Spleen (tissue), 7 donors: ENCODE measurements at regions not wholly inside any gene's neighbourhood (a gene's known extent, or its start where the extent isn't known, plus 50 kb on each side); places are given as distances from the start of the nearest gene placed in this dataset.

Experiments
- POLR2A ChIP-seq, 3 donors: fragments of 450-650 bp; IDR thresholded peaks; one replicate each; pipeline ENCODE4 v1.5.1; 2017; ENCODE audit warnings: antibody characterized with exemption in 3 of 3, mild to moderate bottlenecking in 1 of 3
- POLR2AphosphoS5 ChIP-seq, 3 donors: sonication (generic); formaldehyde crosslinking; IDR thresholded peaks; one replicate each; pipeline ENCODE4 v1.5.1; 2017; ENCODE audit warnings: antibody characterized with exemption in 3 of 3
- TF ChIP-seq, protein P1 (sequence below), 11 experiments: fragments of 200-600 bp in 7 of 11; fragments of 450-650 bp in 4 of 11; sonication (generic) in 4 of 11; IDR thresholded peaks in 8 of 11; conservative IDR thresholded peaks in 3 of 11; 1 replicate in 7 of 11; 2 replicates in 4 of 11; pipeline versions ENCODE4 v1.4.0 to v1.8.0; 2016 to 2021; ENCODE audit warnings: antibody characterized with exemption in 11 of 11, inconsistent platforms in 4 of 11, mild to moderate bottlenecking in 1 of 11
- donor health status: DM: no; HTN: no; CAD: no; lungs with moderate emphysema.
- donor health status: DM: no; HTN: no; CAD: no.
- donor health status: DM: no; HTN: no; CAD: no.

DNA sequence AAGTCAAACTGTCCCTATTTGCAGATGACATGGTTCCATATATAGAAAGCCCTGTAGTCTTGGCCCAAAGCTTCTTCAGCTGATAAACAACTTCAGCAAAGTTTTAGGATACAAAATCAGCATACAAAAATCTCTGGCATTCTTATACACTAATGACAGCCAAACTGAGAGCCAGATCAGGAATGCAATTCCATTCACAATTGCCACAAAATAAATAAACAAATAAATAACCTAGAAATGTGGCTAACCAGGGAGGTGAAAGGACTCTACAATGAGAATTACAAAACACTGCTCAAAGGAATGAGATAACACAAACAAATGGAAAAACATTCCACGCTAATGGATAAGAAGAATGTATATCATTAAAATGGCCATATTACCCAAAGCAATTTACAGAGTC is 52.9 kb upstream of the CXCL8 start:
- TF ChIP-seq, protein P1, sequence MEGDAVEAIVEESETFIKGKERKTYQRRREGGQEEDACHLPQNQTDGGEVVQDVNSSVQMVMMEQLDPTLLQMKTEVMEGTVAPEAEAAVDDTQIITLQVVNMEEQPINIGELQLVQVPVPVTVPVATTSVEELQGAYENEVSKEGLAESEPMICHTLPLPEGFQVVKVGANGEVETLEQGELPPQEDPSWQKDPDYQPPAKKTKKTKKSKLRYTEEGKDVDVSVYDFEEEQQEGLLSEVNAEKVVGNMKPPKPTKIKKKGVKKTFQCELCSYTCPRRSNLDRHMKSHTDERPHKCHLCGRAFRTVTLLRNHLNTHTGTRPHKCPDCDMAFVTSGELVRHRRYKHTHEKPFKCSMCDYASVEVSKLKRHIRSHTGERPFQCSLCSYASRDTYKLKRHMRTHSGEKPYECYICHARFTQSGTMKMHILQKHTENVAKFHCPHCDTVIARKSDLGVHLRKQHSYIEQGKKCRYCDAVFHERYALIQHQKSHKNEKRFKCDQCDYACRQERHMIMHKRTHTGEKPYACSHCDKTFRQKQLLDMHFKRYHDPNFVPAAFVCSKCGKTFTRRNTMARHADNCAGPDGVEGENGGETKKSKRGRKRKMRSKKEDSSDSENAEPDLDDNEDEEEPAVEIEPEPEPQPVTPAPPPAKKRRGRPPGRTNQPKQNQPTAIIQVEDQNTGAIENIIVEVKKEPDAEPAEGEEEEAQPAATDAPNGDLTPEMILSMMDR (IDR thresholded peaks at IDR 0.05 in 8 of 11, conservative IDR thresholded peaks at IDR 0.05 in 3 of 11): no peak
- TF ChIP-seq POLR2AphosphoS5 (IDR thresholded peaks at IDR 0.05) (no peak), POLR2A (IDR thresholded peaks at IDR 0.05) (no peak)
